Stomach smooth muscle (tissue), 2 donors: ENCODE measurements at regions not wholly inside any gene's neighbourhood (a gene's known extent, or its start where the extent isn't known, plus 50 kb on each side); places are given as distances from the start of the nearest gene placed in this dataset.

Experiments used
- H3K27ac ChIP-seq: one replicate; pipeline ENCODE4 v1.7.0; 2013; ENCODE audit warnings: mild to moderate bottlenecking, low read length, inconsistent platforms
- H3K27me3 ChIP-seq, 2 donors: one replicate each; pipeline ENCODE4 v1.7.0; 2013; ENCODE audit warnings: low read length in 2 of 2; ENCODE audit not compliant: insufficient read depth in 2 of 2, control insufficient read depth in 1 of 2
- H3K36me3 ChIP-seq, 2 donors: one replicate each; pipeline ENCODE4 v1.7.0; 2013; ENCODE audit warnings: low read length in 2 of 2; ENCODE audit not compliant: control insufficient read depth in 2 of 2, insufficient read depth in 2 of 2
- H3K4me1 ChIP-seq: one replicate; pipeline ENCODE4 v1.7.0; 2013; ENCODE audit warnings: low read length; ENCODE audit not compliant: control insufficient read depth, insufficient read depth
- H3K4me3 ChIP-seq, 2 donors: one replicate each; pipeline ENCODE4 v1.7.0; 2013; ENCODE audit warnings: low read length in 2 of 2
- H3K9ac ChIP-seq, 2 donors: one replicate each; pipeline ENCODE4 v1.7.0; 2013; ENCODE audit warnings: low read length in 2 of 2, mild to moderate bottlenecking in 1 of 2
- H3K9me3 ChIP-seq, 2 donors: one replicate each; pipeline ENCODE4 v1.7.0; 2013; ENCODE audit warnings: low read length in 2 of 2; ENCODE audit not compliant: control insufficient read depth in 2 of 2
- donor health status: healthy.
- donor health status: Pancreatic carcinoma.

DNA sequence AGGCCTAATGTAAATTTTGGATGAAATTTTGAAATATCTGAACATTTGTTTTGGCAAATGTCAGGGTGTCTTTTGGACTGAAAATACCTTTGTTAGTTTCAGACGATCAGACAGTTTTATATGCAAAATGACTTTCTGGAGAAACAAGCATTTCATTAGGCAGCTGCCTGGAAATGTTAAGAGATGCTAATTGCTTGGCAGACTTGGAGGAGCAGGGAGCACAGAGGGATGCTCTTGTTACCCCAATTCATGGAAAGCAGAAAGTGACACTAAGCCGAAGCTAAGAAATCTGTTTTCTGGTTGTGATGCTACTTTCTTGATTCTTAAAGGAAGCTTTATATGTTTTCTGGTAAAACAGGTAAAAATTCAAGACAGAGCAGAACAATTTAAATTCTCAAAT lies 204.3 kb upstream of the GBE1 start:
- Histone ChIP-seq H3K27me3 (no peaks in the 10 kb centered on the region), H3K9ac (no peak overlapping the region), H3K4me1 (no peaks in the 10 kb centered on the region), H3K36me3 (no peaks in the 10 kb centered on the region), H3K4me3 (no peak overlapping the region), H3K9me3 (no peaks in the 10 kb centered on the region), H3K27ac (no peak overlapping the region)

DNA sequence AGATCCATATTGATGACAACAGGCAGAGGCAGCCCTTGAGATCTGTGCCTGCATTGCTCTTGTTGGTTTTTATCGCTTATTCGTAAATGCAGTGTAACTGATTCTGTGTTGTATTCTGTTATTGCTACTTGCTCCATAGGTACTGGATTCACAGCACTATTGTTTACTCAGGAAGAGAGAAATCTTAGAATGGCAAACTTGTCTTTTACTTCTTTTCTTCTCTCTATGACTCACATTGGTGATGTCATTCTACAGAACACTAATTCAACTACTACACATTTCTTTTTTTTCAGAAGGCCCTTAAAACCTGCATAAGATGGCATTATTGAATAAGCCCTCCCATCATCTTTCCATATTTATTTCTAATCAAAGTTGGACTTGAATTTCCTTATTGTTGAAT lies 201.0 kb upstream of the GBE1 start:
- H3K27ac ChIP-seq, result no peak overlapping the region
- H3K27me3 ChIP-seq, result no peaks in the 10 kb centered on the region
- no peaks in the 10 kb centered on the region for H3K4me1 ChIP-seq
- no peaks in the 10 kb centered on the region for H3K36me3 ChIP-seq
- no peaks in the 10 kb centered on the region for H3K9me3 ChIP-seq
- no peak overlapping the region for H3K9ac ChIP-seq
- H3K4me3 ChIP-seq, result no peak overlapping the region

DNA sequence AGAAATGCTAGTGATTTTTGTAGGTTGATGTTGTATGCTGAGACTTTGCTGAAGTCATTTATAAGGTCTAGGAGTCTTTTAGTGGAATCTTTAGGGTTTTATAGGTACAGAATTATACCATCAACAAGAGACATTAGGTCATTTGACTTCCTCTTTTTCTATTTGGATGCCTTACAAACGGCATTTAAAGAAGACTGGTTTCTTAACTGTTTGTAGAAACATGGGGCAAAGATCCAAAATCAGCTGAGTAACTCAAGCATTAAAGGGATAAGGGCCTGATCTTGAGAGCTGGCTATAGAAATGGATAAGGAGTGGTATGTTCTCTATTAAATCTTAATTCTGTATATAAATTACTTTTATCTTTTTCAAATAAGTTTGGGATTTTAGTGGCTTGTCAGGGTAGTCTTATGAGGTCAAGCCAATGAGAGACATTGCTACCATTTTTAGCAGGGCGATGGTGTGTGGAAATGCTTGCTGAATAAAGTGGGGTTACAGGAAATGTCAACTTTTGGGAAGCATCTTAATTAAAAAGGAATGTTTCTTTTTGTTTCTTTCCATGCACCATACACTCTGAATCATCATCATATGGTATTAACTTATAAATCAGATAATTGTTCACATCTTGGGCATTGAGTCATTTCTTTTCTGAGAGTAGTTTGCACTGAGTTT lies 197.7 kb upstream of the GBE1 start:
- Histone ChIP-seq H3K27me3 (no peaks in the 10 kb centered on the region), H3K9ac (no peak overlapping the region), H3K4me1 (no peaks in the 10 kb centered on the region), H3K4me3 (no peak overlapping the region), H3K27ac (no peak overlapping the region), H3K36me3 (no peaks in the 10 kb centered on the region), H3K9me3 (no peaks in the 10 kb centered on the region)

DNA sequence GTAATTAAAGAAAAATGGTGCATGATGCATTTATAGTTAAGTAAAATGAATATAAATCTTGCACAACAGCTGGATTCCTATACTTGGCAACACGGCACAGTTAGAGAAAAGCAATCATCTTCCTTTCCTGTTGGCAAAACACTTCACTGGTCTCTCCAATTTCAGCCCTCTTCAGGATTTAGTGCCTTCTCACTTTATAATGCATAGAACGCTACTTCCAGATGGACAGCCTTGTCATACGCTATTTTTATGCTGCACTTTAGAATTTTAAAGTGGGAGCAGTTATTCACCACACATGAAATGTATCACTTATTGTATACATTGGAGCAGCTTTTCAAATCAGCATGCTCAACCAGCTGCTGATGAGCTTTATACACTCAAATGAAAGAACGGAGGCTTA lies 194.4 kb upstream of the GBE1 start:
- H3K9ac ChIP-seq, result no peak overlapping the region
- H3K27me3 ChIP-seq, result no peaks in the 10 kb centered on the region
- no peaks in the 10 kb centered on the region for H3K4me1 ChIP-seq
- H3K27ac ChIP-seq, result no peak overlapping the region
- no peaks in the 10 kb centered on the region for H3K9me3 ChIP-seq
- H3K36me3 ChIP-seq, result no peaks in the 10 kb centered on the region
- no peak overlapping the region for H3K4me3 ChIP-seq

DNA sequence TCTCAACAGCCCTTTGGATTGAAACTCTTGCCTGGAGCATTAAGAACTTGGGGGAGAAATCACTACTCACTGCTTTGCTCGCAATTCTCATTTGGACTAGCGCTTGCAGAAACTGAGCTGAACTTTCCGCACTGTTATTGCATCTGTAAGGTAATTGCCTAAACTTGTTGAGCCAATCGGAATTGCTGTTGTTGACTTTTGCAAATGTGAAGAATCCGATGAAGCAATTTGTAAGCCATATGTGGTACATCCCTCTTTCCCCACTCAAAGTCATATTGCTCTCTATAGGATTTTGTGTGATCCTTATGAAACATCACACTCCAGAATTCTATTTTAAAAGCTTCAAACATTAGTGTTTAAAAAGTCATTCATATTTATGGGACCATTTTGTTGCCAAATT lies 191.7 kb upstream of the GBE1 start:
- H3K27me3 ChIP-seq, result no peaks in the 10 kb centered on the region
- no peak overlapping the region for H3K9ac ChIP-seq
- no peak overlapping the region for H3K27ac ChIP-seq
- H3K9me3 ChIP-seq, result no peaks in the 10 kb centered on the region
- no peaks in the 10 kb centered on the region for H3K4me1 ChIP-seq
- no peak overlapping the region for H3K4me3 ChIP-seq
- no peaks in the 10 kb centered on the region for H3K36me3 ChIP-seq

DNA sequence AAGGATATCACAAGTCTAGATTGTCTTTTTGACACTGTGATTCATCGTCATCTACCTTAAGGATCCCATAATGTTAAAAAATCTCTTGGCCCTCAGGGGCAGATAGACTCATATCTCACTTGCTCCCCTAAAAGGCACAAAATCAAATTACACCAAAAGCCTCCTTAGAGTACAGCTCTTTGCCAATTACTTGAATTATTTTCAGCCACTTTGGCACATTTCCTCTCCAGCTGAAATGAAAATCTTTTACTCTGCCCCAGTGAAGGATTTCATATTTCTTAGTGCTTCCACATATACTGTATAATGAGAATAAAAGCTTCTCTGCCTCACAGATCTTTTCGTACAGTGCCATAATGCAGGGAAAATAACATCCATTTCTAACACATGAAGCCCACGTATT lies 190.7 kb upstream of the GBE1 start:
- no peak overlapping the region for H3K4me3 ChIP-seq
- H3K4me1 ChIP-seq, result no peaks in the 10 kb centered on the region
- no peaks in the 10 kb centered on the region for H3K36me3 ChIP-seq
- no peaks in the 10 kb centered on the region for H3K9me3 ChIP-seq
- H3K9ac ChIP-seq, result no peak overlapping the region
- no peaks in the 10 kb centered on the region for H3K27me3 ChIP-seq
- H3K27ac ChIP-seq, result no peak overlapping the region

DNA sequence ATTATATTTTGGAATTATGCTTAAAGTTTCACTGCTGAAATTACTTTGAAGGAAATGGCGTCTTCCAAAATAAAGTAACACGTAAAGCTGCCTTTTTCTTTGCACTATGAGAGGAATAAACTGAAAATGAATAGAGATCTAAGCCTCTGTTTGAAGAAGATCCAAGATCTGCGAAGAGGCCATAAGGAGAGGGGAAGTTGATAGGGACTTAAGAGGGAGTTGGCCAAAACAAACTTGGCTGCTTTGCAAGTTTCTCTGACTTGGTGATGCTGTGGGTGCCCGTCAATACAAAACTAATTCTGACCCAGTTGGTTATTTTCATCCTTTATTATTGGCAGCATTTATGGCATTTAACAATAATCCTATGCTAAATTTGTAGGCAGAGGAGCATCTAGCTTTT lies 190.2 kb upstream of the GBE1 start:
- H3K27ac ChIP-seq, result no peak overlapping the region
- H3K36me3 ChIP-seq, result no peaks in the 10 kb centered on the region
- no peak overlapping the region for H3K9ac ChIP-seq
- no peaks in the 10 kb centered on the region for H3K27me3 ChIP-seq
- H3K4me3 ChIP-seq, result no peak overlapping the region
- no peaks in the 10 kb centered on the region for H3K4me1 ChIP-seq
- no peaks in the 10 kb centered on the region for H3K9me3 ChIP-seq

DNA sequence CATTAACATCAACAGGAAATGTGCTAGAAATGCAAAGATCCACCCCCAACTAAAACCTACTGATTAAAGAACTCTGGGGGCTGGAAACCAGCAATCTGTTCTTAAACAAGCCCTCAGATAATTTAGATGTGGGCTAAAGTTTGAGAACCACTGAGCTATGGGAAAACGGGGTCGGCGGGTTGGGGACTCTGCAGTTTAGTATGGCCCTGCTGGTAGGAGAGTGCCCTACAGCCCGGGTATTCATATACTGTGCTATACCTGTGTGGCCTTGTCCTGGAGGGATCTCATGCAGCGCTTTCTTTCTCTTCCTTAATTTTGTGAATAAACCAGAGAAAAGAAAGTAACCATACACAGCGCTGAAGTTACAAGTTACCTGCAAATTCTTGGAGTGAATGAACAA lies 189.7 kb upstream of the GBE1 start:
- no peaks in the 10 kb centered on the region for H3K36me3 ChIP-seq
- H3K4me1 ChIP-seq, result no peaks in the 10 kb centered on the region
- no peak overlapping the region for H3K4me3 ChIP-seq
- H3K9ac ChIP-seq, result no peak overlapping the region
- H3K27ac ChIP-seq, result no peak overlapping the region
- H3K27me3 ChIP-seq, result no peaks in the 10 kb centered on the region
- H3K9me3 ChIP-seq, result no peaks in the 10 kb centered on the region

DNA sequence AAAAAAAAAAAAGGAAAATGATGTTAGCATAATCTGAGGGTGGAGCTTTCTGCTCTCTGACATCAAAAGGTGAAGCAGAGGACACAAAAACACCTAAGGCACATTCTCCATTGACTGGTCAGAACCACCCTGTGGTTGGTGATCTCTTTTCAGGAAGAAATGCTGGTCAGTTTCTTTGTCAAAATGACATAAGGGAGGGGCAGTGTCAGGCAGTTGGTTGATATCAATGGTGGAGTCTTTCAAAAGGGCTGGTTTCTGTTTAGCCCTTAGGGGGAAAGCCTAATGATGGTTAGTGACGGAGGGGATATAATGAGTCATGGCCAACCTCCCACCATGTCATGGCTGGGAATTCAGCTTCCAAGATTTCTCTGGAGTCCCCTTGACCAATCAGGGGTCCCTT lies 185.9 kb upstream of the GBE1 start:
- Histone ChIP-seq H3K9me3 (peaks cover 6 to 15% of the 10 kb centered on the region in 2 donors), H3K4me1 (no peaks in the 10 kb centered on the region), H3K9ac (no peak overlapping the region), H3K27me3 (no peaks in the 10 kb centered on the region), H3K36me3 (no peaks in the 10 kb centered on the region), H3K4me3 (no peak overlapping the region), H3K27ac (no peak overlapping the region)

DNA sequence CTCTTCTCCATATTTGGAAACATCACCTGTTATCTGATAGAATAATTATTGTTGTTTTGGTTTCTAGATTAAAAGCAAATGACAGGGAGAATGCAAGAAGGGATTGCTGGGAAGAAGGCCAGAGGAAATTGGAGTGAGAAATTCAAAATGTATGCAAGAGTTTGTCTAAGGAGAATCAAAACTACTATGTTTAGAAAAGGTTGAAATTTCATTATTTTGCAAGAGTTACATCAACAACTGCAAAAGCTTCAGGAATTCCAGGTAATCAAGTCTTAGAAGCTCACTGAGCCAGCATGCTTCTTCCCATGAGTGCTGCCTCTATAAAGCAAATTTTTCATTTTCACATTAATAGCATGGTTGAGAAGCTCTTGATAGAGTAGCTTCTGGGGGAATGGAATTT lies 177.2 kb upstream of the GBE1 start:
- H3K9ac ChIP-seq, result no peak overlapping the region
- no peak overlapping the region for H3K4me3 ChIP-seq
- H3K9me3 ChIP-seq, result peaks cover 0 to 5% of the 10 kb centered on the region in 2 donors

DNA sequence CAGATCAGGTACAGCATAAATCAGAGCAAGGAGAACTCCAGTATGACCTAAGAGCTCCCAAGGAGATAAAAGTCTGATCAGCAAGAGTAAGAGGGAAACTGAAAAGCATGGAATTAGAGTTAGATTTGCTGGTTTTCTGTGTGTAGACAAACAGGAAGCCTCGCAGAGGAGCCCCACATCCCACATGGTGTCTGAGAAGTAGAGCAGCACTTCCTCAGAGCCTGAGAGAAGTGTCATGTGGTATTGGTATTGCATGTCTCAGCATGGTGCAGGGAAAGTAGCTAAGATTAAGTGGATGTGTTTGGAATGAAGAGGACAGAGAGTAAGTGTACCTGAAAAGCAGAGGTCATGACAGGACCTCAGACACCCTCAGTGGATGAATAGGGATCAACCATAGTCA lies 175.4 kb upstream of the GBE1 start:
- no peaks in the 10 kb centered on the region for H3K9me3 ChIP-seq
- no peaks in the 10 kb centered on the region for H3K4me1 ChIP-seq
- no peak overlapping the region for H3K4me3 ChIP-seq
- no peaks in the 10 kb centered on the region for H3K36me3 ChIP-seq
- no peak overlapping the region for H3K27ac ChIP-seq
- no peak overlapping the region for H3K9ac ChIP-seq
- H3K27me3 ChIP-seq, result no peaks in the 10 kb centered on the region

More for the DNA sequence above, 177.2 kb upstream of the GBE1 start:
- H3K4me1 ChIP-seq, result no peaks in the 10 kb centered on the region
- no peak overlapping the region for H3K27ac ChIP-seq
- no peaks in the 10 kb centered on the region for H3K36me3 ChIP-seq
- no peaks in the 10 kb centered on the region for H3K27me3 ChIP-seq
